AG04450 (cell line): ENCODE measurements at regions not wholly inside any gene's neighbourhood (a gene's known extent, or its start where the extent isn't known, plus 50 kb on each side); places are given as distances from the start of the nearest gene placed in this dataset.

Source experiments
- CTCF ChIA-PET: fragments of 300-600, 350-600 bp; formaldehyde crosslinking; extraction: SDS; loops from one replicate; lab custom pipeline; 2022; ENCODE audit warnings: antibody characterized with exemption, inconsistent platforms; lab: Charles Lee
- POLR2A ChIA-PET: fragments of 350-600 bp; formaldehyde crosslinking; extraction: SDS; loops from one replicate; lab custom pipeline; 2021; ENCODE audit warnings: antibody characterized with exemption, inconsistent platforms; lab: Yijun Ruan, JAX
- DNase-seq: peaks from one replicate; pipeline ENCODE4 v3.0.0-alpha.2; 2011; ENCODE audit warnings: low read depth, low spot score
- H3K27ac ChIP-seq: one replicate; pipeline ENCODE4 v1.5.1; 2012; ENCODE audit warnings: low read depth, low read length, control low read depth
- H3K27me3 ChIP-seq: one replicate; pipeline ENCODE4 v1.6.0; 2012; ENCODE audit warnings: low read length; ENCODE audit not compliant: control insufficient read depth, insufficient read depth
- H3K4me3 ChIP-seq: 2 replicates; pipeline ENCODE4 v1.5.1; 2011; ENCODE audit warnings: mild to moderate bottlenecking, low read depth, low read length, control low read depth
- H3K9me3 ChIP-seq: 2 replicates; pipeline ENCODE4 v1.5.1; 2012; ENCODE audit warnings: low read length; ENCODE audit not compliant: control insufficient read depth, insufficient read depth
- CTCF ChIP-seq: IDR thresholded peaks from 2 replicates; pipeline ENCODE4 v1.5.1; 2011; ENCODE audit warnings: low read depth, low read length, control low read depth, inconsistent platforms

DNA sequence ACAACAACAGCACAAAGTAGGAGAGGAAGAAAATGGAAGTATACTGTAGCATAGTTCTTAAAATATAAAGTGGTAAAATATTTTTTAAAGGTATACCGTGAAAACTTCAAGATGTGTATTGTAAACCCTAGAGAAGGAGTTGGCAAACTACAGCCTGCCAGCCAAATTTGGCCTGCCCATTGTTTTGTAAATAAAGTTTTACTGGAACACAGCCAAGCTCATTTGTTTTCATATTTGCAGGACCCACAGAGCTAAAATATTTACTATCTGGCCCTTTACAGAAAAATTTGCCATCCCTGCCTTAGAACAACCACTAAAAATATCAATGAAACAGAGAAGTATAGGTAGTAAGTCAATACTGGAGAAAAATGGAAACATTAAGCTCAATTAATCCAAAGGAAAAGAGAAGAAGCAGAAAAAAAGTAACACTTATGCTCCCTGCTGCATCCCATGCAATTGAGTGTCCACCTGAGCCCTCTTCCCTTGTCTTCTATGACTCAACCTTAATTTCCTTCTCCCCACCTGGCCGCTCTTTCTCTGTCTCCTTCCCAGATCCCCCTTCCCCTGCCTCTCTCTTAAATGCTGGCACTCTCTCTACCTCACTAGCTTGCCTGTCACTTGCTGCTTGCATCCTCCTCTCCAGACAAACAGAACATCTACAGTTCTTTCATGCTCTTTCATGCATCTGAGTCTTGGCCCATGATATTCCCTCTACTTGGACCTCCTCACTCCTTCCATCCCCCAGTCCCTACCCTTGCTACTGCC is 50.6 kb upstream of the FER start:
- H3K27ac ChIP-seq = no peak overlapping the region
- CTCF ChIA-PET = interaction anchor here (1.3 to 2.4 kb wide), 2 partner anchors 16 to 175 kb away, joined by 3 to 9 read pairs; no protein-coding TSS in a partner anchor
- POLR2A ChIA-PET = no interaction called here

GRCh38 chr5:108696407-108696806 is 51.3 kb upstream of the FER start:
- H3K4me3 ChIP-seq = no peak overlapping the region
- no peak overlapping the region for H3K27ac ChIP-seq
- ChIA-PET POLR2A (no interaction called here), CTCF (interaction anchor here (0.5 to 2.4 kb wide), 3 partner anchors 15 to 232 kb away, joined by 3 to 9 read pairs (median 3); no protein-coding TSS in a partner anchor)
- no peak for DNase-seq
- H3K27me3 ChIP-seq = no peaks in the 10 kb centered on the region
- H3K9me3 ChIP-seq = no peaks in the 10 kb centered on the region
- TF ChIP-seq CTCF = no peak

More for the DNA sequence above, 50.6 kb upstream of the FER start:
- H3K9me3 ChIP-seq = no peaks in the 10 kb centered on the region
- no peak overlapping the region for H3K4me3 ChIP-seq
- no peak for DNase-seq
- H3K27me3 ChIP-seq = no peaks in the 10 kb centered on the region
- no peak for TF ChIP-seq CTCF

- no peak overlapping the region for H3K27ac ChIP-seq
- DNase-seq = no peak
- ChIA-PET POLR2A (no interaction called here), CTCF (interaction anchor here (0.8 to 1.3 kb wide), 2 partner anchors 8 to 15 kb away, joined by 3 to 4 read pairs; no protein-coding TSS in a partner anchor)
- no peaks in the 10 kb centered on the region for H3K27me3 ChIP-seq
- H3K9me3 ChIP-seq = no peaks in the 10 kb centered on the region; the same call in 1 of the 2 replicates
- no peak overlapping the region for H3K4me3 ChIP-seq
- TF ChIP-seq CTCF = no peak
Measured at GRCh38 chr5:108688485-108688884, 59.2 kb upstream of the FER start.

DNA sequence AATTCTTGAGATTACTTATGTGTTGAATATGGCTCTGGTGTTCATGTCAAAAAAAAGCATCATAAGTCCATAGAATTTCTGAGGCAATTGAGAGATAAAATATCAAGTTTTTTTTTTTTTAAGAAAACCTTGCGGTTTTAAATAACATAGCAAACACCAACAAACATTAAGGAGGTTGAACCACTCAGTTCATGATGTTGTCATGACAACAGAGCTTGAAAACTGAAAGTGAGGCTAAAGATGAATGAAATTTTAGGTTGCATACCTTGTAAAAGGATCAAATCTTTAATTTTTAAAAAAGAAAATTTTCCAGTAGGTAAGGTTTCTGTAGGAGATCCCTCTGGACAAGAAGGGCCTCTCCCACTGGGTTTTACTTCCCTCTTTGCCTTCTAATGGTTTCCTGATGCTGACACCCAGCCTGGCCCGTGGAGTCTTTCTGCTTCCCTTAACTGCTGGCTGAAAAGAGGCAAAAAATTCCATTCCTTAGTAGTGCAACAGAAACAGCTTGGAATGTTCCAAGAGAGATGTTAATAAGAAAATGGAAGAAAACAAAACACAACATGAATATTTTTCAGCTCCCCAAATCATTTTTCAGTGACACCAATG is 60.0 kb upstream of the FER start:
- ChIA-PET CTCF (interaction anchor here (0.8 to 1.3 kb wide), 2 partner anchors 8 to 14 kb away, joined by 3 to 4 read pairs; no protein-coding TSS in a partner anchor), POLR2A (interaction anchor here (0.6 kb wide), 1 partner anchor 1715 kb away, joined by 3 read pairs; no protein-coding TSS in a partner anchor)
- TF ChIP-seq CTCF = no peak
- no peak overlapping the region for H3K27ac ChIP-seq
- no peak overlapping the region for H3K4me3 ChIP-seq
- no peaks in the 10 kb centered on the region for H3K27me3 ChIP-seq
- DNase-seq = no peak
- H3K9me3 ChIP-seq = no peaks in the 10 kb centered on the region; the same call in 1 of the 2 replicates
